Fibroblast of the aortic adventitia (primary cell): ENCODE measurements at regions not wholly inside any gene's neighbourhood (a gene's known extent, or its start where the extent isn't known, plus 50 kb on each side); places are given as distances from the start of the nearest gene placed in this dataset.

Experiments
- DNase-seq: peaks from one replicate; pipeline ENCODE4 v3.0.0-alpha.2; 2010; ENCODE audit warnings: low read depth
- H3K4me3 ChIP-seq: 2 replicates; pipeline ENCODE4 v1.5.1; 2011; ENCODE audit warnings: low read depth, mild to moderate bottlenecking, control low read depth, low read length, moderate library complexity
- CTCF ChIP-seq: IDR thresholded peaks from 2 replicates; pipeline ENCODE4 v1.5.1; 2011; ENCODE audit warnings: mild to moderate bottlenecking, low read length, control low read depth, inconsistent platforms; ENCODE audit not compliant: insufficient read depth

- DNase-seq = no peak
- no peak for TF ChIP-seq CTCF
- no peak overlapping the region for H3K4me3 ChIP-seq
Observed at GRCh38 chr3:30169487-30169886, 436.9 kb upstream of the TGFBR2 start.

GRCh38 chr3:30170681-30171438, 435.5 kb upstream of the TGFBR2 start:
- no peak for DNase-seq
- TF ChIP-seq CTCF = no peak

GRCh38 chr3:30174357-30174756, 432.0 kb upstream of the TGFBR2 start:
- no peak overlapping the region for H3K4me3 ChIP-seq
- no peak for TF ChIP-seq CTCF
- DNase-seq = no peak

More at GRCh38 chr3:30170681-30171438, 435.5 kb upstream of the TGFBR2 start:
- no peak overlapping the region for H3K4me3 ChIP-seq

- DNase-seq = peak; percentile 78
- TF ChIP-seq CTCF = no peak
- H3K4me3 ChIP-seq = no peak overlapping the region
Observed at GRCh38 chr3:30180310-30181177, 425.9 kb upstream of the TGFBR2 start.

GRCh38 chr3:30181178-30181465, 425.3 kb upstream of the TGFBR2 start:
- no peak for TF ChIP-seq CTCF
- no peak for DNase-seq
- H3K4me3 ChIP-seq = no peak overlapping the region

- H3K4me3 ChIP-seq = no peak overlapping the region
- TF ChIP-seq CTCF = no peak
- no peak for DNase-seq
Observed at GRCh38 chr3:30181581-30181980, 424.8 kb upstream of the TGFBR2 start.
